HG03280 (cell line): ENCODE measurements at regions not wholly inside any gene's neighbourhood (a gene's known extent, or its start where the extent isn't known, plus 50 kb on each side); places are given as distances from the start of the nearest gene placed in this dataset.
A peak's percentile ranks its signal among the peaks of the same experiment; 100 is the strongest.
"Not testable (repeated sequence)": the region's sequence is repeated elsewhere in the genome, so short reads cannot be mapped to it uniquely, and the experiment has no call there.

Experiments used
- ATAC-seq: cut with Tn5 transposase; IDR thresholded peaks from one replicate; pipeline ENCODE4 v1.9.1; 2021; ENCODE audit warnings: mild to moderate bottlenecking, moderate library complexity; ENCODE audit not compliant: unreplicated experiment

GRCh38 chr4:107470173-107470572 is 249.9 kb downstream of the PAPSS1 start:
- ATAC-seq, result no peak

GRCh38 chr4:107468812-107469211 is 251.2 kb downstream of the PAPSS1 start:
- peak; percentile 57 for ATAC-seq

GRCh38 chr4:107468156-107468555 is 251.9 kb downstream of the PAPSS1 start:
- ATAC-seq, result no peak

- ATAC-seq, result no peak
Observed at GRCh38 chr4:107467461-107467860, 252.6 kb downstream of the PAPSS1 start.

- ATAC-seq, result no peak
Observed at GRCh38 chr4:107458194-107458593, 261.8 kb downstream of the PAPSS1 start.

- no peak for ATAC-seq
Observed at GRCh38 chr4:107453987-107454386, 266.0 kb downstream of the PAPSS1 start.

GRCh38 chr4:107452717-107453630 is 267.1 kb downstream of the PAPSS1 start:
- ATAC-seq, result no peak

- ATAC-seq, result no peak
Observed at GRCh38 chr4:107449611-107450369, 270.2 kb downstream of the PAPSS1 start.

GRCh38 chr4:107442538-107443111 is 277.4 kb downstream of the PAPSS1 start:
- no peak for ATAC-seq

- no peak for ATAC-seq
Observed at GRCh38 chr4:107439401-107439800, 280.6 kb downstream of the PAPSS1 start.

- ATAC-seq, result not testable (repeated sequence)
Observed at GRCh38 chr4:107436471-107436870, 283.6 kb downstream of the PAPSS1 start.

GRCh38 chr4:107432451-107432850 is 287.6 kb downstream of the PAPSS1 start:
- no peak for ATAC-seq

GRCh38 chr4:107423677-107424405 is 296.2 kb downstream of the PAPSS1 start:
- no peak for ATAC-seq

- not testable (repeated sequence) for ATAC-seq
Observed at GRCh38 chr4:107419536-107419935, 300.5 kb downstream of the PAPSS1 start.

GRCh38 chr4:107419052-107419451 is 301.0 kb downstream of the PAPSS1 start:
- no peak for ATAC-seq

GRCh38 chr4:107415490-107415889 is 304.5 kb downstream of the PAPSS1 start:
- not testable (repeated sequence) for ATAC-seq

- ATAC-seq, result not testable (repeated sequence)
Observed at GRCh38 chr4:107409872-107410271, 310.2 kb downstream of the PAPSS1 start.

GRCh38 chr4:107408968-107409367 is 311.1 kb downstream of the PAPSS1 start:
- ATAC-seq, result no peak

- ATAC-seq, result no peak
Observed at GRCh38 chr4:107404591-107405300, 315.3 kb downstream of the PAPSS1 start.

- no peak for ATAC-seq
Observed at GRCh38 chr4:107402291-107402690, 317.7 kb downstream of the PAPSS1 start.
